Skeletal muscle tissue (tissue), 3 donors: ENCODE measurements at regions not wholly inside any gene's neighbourhood (a gene's known extent, or its start where the extent isn't known, plus 50 kb on each side); places are given as distances from the start of the nearest gene placed in this dataset.

Source experiments
- H3K27ac ChIP-seq: one replicate; pipeline ENCODE4 v1.7.0; 2013; ENCODE audit warnings: mild to moderate bottlenecking, low read depth, low read length, inconsistent platforms
- H3K27me3 ChIP-seq, 3 donors: one replicate each; pipeline ENCODE4 v1.7.0; 2013; ENCODE audit warnings: low read length in 3 of 3; ENCODE audit not compliant: control insufficient read depth in 3 of 3, insufficient read depth in 3 of 3
- H3K36me3 ChIP-seq, 3 donors: one replicate each; pipeline ENCODE4 v1.7.0; 2013; ENCODE audit warnings: low read length in 3 of 3; ENCODE audit not compliant: control insufficient read depth in 3 of 3, insufficient read depth in 3 of 3
- H3K4me1 ChIP-seq, 3 donors: one replicate each; pipeline ENCODE4 v1.7.0; 2013; ENCODE audit warnings: low read length in 3 of 3, mild to moderate bottlenecking in 3 of 3; ENCODE audit not compliant: control insufficient read depth in 3 of 3, insufficient read depth in 3 of 3
- H3K4me3 ChIP-seq, 3 donors: one replicate each; pipeline ENCODE4 v1.7.0; 2013; ENCODE audit warnings: low read length in 3 of 3
- H3K9ac ChIP-seq, 3 donors: one replicate each; pipeline ENCODE4 v1.7.0; 2013; ENCODE audit warnings: low read length in 3 of 3, mild to moderate bottlenecking in 3 of 3, moderate library complexity in 2 of 3, low read depth in 1 of 3
- H3K9me3 ChIP-seq, 3 donors: one replicate each; pipeline ENCODE4 v1.7.0; 2013; ENCODE audit warnings: low read length in 3 of 3; ENCODE audit not compliant: control insufficient read depth in 3 of 3
- donor health status: Osteomylitis.

- no peaks in the 10 kb centered on the region for H3K4me1 ChIP-seq
- no peak overlapping the region for H3K27ac ChIP-seq
- no peaks in the 10 kb centered on the region for H3K9me3 ChIP-seq
- H3K9ac ChIP-seq: no peak overlapping the region
- H3K36me3 ChIP-seq: no peaks in the 10 kb centered on the region
- H3K27me3 ChIP-seq: no peaks in the 10 kb centered on the region
- H3K4me3 ChIP-seq: no peak overlapping the region
Observed at GRCh38 chr13:99698010-99698815, 196.9 kb downstream of the TM9SF2 start.

- Histone ChIP-seq H3K4me3 (no peak overlapping the region), H3K4me1 (no peaks in the 10 kb centered on the region), H3K36me3 (no peaks in the 10 kb centered on the region), H3K9ac (no peak overlapping the region), H3K27me3 (no peaks in the 10 kb centered on the region), H3K9me3 (no peaks in the 10 kb centered on the region), H3K27ac (no peak overlapping the region)
Observed at GRCh38 chr13:99695857-99696256, 194.6 kb downstream of the TM9SF2 start.

GRCh38 chr13:99693852-99694611 lies 192.8 kb downstream of the TM9SF2 start:
- no peaks in the 10 kb centered on the region for H3K9me3 ChIP-seq
- H3K27ac ChIP-seq: no peak overlapping the region
- no peaks in the 10 kb centered on the region for H3K4me1 ChIP-seq
- H3K27me3 ChIP-seq: no peaks in the 10 kb centered on the region
- no peak overlapping the region for H3K4me3 ChIP-seq
- no peak overlapping the region for H3K9ac ChIP-seq
- H3K36me3 ChIP-seq: no peaks in the 10 kb centered on the region

- Histone ChIP-seq H3K4me1 (no peaks in the 10 kb centered on the region), H3K9me3 (no peaks in the 10 kb centered on the region), H3K9ac (no peak overlapping the region), H3K27ac (no peak overlapping the region), H3K36me3 (no peaks in the 10 kb centered on the region), H3K4me3 (no peak overlapping the region), H3K27me3 (no peaks in the 10 kb centered on the region)
Observed at GRCh38 chr13:99693351-99693750, 192.1 kb downstream of the TM9SF2 start.

- H3K36me3 ChIP-seq: no peaks in the 10 kb centered on the region
- H3K4me1 ChIP-seq: no peaks in the 10 kb centered on the region
- H3K27me3 ChIP-seq: no peaks in the 10 kb centered on the region
- H3K9me3 ChIP-seq: no peaks in the 10 kb centered on the region
- no peak overlapping the region for H3K4me3 ChIP-seq
- H3K27ac ChIP-seq: no peak overlapping the region
- no peak overlapping the region for H3K9ac ChIP-seq
Observed at GRCh38 chr13:99692854-99693253, 191.6 kb downstream of the TM9SF2 start.

- H3K4me3 ChIP-seq: no peak overlapping the region
- H3K9ac ChIP-seq: no peak overlapping the region
- no peaks in the 10 kb centered on the region for H3K4me1 ChIP-seq
- H3K36me3 ChIP-seq: no peaks in the 10 kb centered on the region
- no peaks in the 10 kb centered on the region for H3K27me3 ChIP-seq
- no peaks in the 10 kb centered on the region for H3K9me3 ChIP-seq
- no peak overlapping the region for H3K27ac ChIP-seq
Observed at GRCh38 chr13:99691552-99691951, 190.3 kb downstream of the TM9SF2 start.

- no peak overlapping the region for H3K9ac ChIP-seq
- peaks cover 0 to 4% (median 0%) of the 10 kb centered on the region in 3 donors for H3K4me1 ChIP-seq
- H3K27me3 ChIP-seq: no peaks in the 10 kb centered on the region
- H3K36me3 ChIP-seq: no peaks in the 10 kb centered on the region
- H3K9me3 ChIP-seq: no peaks in the 10 kb centered on the region
- no peak overlapping the region for H3K27ac ChIP-seq
- H3K4me3 ChIP-seq: no peak overlapping the region
Observed at GRCh38 chr13:99690426-99691174, 189.3 kb downstream of the TM9SF2 start.

- Histone ChIP-seq H3K9ac (no peak overlapping the region), H3K4me3 (no peak overlapping the region), H3K27ac (no peak overlapping the region), H3K9me3 (no peaks in the 10 kb centered on the region), H3K36me3 (no peaks in the 10 kb centered on the region), H3K4me1 (peaks cover 0 to 4% (median 0%) of the 10 kb centered on the region in 3 donors), H3K27me3 (no peaks in the 10 kb centered on the region)
Observed at GRCh38 chr13:99689955-99690354, 188.7 kb downstream of the TM9SF2 start.

- Histone ChIP-seq H3K36me3 (no peaks in the 10 kb centered on the region), H3K9me3 (no peaks in the 10 kb centered on the region)
Observed at GRCh38 chr13:99688776-99689175, 187.5 kb downstream of the TM9SF2 start.

More at GRCh38 chr13:99688776-99689175, 187.5 kb downstream of the TM9SF2 start:
- Histone ChIP-seq H3K27me3 (no peaks in the 10 kb centered on the region), H3K9ac (no peak overlapping the region), H3K4me3 (no peak overlapping the region), H3K27ac (no peak overlapping the region), H3K4me1 (peaks cover 0 to 4% (median 0%) of the 10 kb centered on the region in 3 donors)
